ENCODE measurements at regions not wholly inside any gene's neighbourhood (a gene's known extent, or its start where the extent isn't known, plus 50 kb on each side); places are given as distances from the start of the nearest gene placed in this dataset.
A peak's percentile ranks its signal among the peaks of the same experiment; 100 is the strongest.

GRCh38 chr5:97844797-97845196 lies 661.8 kb upstream of the RIOK2 start:
- no peak for DNase-seq (ENCODE audit: low read depth)

- peak; percentile 29 for DNase-seq (ENCODE audit: low read depth)
Observed at GRCh38 chr5:97846643-97847042, 663.6 kb upstream of the RIOK2 start.

GRCh38 chr5:97847920-97848631 lies 665.0 kb upstream of the RIOK2 start:
- no peak for DNase-seq (ENCODE audit: low read depth)

DNA sequence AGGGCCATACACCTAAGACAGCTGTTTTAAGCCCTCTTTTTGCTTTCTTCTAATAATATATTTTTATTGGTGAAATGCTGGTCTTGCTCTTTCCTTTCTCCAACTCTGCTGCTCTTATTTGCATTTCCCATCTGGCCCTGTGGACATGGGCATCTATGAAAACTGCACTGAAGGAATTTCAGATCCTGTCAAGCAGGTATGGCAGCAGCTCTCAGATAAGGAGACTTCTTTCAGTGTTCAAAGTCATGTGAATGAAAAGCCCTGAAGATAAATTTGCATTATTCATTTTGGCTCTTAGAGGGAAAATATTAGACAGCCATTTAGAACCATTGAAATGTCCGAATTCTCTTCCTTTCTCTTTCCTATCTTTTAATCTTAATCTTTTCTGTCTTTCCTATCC lies 668.0 kb upstream of the RIOK2 start:
- no peak for DNase-seq (ENCODE audit: low read depth)

- peak; percentile 71 for DNase-seq (ENCODE audit: low read depth)
Observed at GRCh38 chr5:97854871-97855762, 672.1 kb upstream of the RIOK2 start.

GRCh38 chr5:97874491-97874890 lies 691.4 kb upstream of the RIOK2 start:
- peak; percentile 8 for DNase-seq (ENCODE audit: low read depth)

- DNase-seq (ENCODE audit: low read depth) = no peak
Observed at GRCh38 chr5:97876272-97876671, 693.2 kb upstream of the RIOK2 start.

GRCh38 chr5:97877588-97877987 lies 694.5 kb upstream of the RIOK2 start:
- no peak for DNase-seq (ENCODE audit: low read depth)

DNA sequence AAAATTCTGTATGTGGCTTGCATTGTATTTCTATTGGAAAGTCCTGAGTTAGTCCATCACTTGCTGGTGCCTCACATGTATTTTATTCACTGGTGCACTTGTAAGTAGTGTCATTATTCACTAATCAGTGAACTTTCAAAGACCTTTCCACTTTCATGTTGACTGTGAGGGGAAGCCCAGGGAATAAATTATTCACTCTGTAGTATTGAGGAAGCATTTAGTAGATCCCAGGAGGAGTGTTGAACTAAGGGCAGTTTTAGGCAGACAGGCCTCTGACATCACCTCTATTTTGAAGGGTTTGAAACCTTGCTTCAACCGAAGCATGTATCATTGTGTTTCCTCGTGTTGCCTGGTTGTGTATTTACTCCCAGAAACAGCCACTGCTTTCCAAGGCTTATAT lies 705.4 kb upstream of the RIOK2 start:
- DNase-seq (ENCODE audit: low read depth) = no peak

DNA sequence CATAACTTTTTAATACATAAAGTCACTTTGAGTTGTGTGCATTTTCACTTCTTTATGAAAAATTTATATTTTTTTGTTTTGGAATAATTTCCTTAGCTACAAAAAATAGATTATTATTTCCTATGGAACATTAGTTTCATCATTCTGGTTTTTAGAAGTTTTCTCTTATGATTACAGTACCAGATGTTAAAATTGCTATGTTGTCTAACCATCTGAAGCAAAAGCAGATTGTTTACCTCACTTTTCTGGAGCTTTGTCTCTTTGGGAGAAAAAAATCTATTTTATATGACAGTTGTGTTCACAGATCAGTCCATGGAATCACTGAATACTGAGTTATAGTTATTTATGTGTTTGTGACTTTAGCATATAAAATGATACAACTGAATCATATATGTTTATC lies 708.9 kb upstream of the RIOK2 start:
- DNase-seq (ENCODE audit: low read depth) = no peak

DNA sequence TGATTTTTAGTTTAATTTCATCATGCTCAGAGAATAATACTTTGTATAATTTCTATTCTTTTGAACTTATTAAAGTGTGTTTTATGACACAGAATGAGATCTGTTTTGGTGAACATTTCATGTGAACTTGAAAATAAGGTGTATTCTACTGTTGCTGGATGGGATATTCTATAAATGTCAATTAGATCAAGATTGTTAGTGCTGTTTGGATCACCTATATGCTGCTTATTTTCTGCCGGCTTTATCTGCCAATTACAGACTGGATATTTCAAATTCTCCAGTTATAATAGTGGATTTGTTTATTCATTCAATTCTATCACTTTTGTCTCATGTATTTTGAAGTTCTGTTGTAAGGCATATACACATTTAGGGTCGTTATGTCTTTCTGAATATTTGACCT lies 720.7 kb upstream of the RIOK2 start:
- DNase-seq (ENCODE audit: low read depth) = no peak

- DNase-seq (ENCODE audit: low read depth) = no peak
Observed at GRCh38 chr5:97906135-97906534, 723.1 kb upstream of the RIOK2 start.

DNA sequence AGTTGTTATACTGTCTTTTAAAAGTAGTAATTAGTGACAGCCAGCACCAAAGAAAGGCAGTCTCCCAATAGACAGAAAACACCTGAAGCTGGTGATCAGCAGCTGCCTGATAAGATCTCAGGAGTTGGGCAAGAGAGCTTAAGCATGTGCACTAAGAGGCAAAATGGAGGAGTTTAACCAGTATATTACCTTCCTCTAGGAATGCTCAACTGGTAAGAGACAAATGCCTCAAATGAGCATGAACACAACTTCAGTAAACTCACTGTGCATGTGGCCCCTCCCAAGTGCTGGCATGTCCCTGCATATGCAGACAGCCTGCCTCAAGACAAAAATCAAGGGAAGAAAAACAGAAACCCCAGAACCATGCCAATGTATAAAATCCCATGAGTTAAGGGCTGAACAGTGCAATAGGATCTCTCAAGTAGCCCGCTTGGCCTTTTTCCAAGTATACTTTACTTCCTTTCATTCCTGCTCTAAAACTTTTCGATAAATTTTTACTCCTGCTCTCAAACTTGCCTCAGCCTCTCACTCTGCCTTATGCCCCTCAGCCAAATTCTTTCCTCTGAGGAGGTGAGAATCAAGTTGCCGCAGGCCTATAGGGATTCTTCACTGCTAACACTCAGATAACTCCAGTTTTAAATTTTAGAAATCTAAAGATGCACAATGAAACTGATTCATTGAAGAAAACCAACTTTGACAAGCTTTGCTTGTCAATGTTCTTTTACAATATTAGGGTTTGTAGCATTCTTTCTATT lies 724.8 kb upstream of the RIOK2 start:
- no peak for DNase-seq (ENCODE audit: low read depth)

GRCh38 chr5:97909541-97909940 lies 726.5 kb upstream of the RIOK2 start:
- DNase-seq (ENCODE audit: low read depth) = no peak

DNA sequence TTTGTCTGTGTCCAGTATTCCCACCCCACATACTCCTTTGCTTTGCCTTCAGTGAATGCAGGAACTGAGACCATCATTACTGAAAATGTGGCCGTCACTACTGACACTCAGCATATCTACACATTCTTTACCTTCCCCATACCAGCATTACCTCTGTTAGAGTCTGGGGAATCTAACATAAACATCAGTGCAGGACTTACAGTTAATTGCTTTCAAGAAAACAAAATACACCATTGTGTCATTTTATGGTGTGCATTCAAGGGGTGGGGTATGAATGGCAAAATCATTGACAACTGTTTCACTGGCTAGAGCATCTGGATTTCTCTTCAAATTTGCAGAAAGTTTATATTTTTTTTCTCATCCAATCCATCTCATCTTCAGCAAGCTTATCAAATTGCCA lies 731.4 kb upstream of the RIOK2 start:
- DNase-seq (ENCODE audit: low read depth) = no peak

GRCh38 chr5:97915106-97915505 lies 732.1 kb upstream of the RIOK2 start:
- no peak for DNase-seq (ENCODE audit: low read depth)

GRCh38 chr5:97918057-97918456 lies 735.0 kb upstream of the RIOK2 start:
- DNase-seq (ENCODE audit: low read depth) = no peak

DNA sequence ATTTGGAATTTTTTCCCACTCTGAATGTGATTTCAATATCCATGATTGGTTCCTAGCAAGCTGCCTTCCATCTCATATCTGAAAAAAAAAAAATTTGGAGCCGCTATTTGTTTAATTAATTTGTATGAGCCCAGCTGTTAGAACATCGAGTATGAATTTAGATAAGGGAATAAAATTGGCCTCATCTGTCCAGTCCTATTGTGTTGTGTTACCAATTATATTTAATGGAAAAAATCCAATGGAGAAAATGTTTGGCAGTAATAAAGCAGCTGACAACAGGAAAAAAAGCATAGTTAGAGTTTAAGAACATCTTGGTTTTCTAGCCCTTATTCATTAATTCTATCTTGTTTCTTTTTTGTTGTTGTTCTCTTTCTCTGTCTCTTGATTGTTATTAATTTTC lies 735.6 kb upstream of the RIOK2 start:
- DNase-seq (ENCODE audit: low read depth) = no peak

GRCh38 chr5:97919719-97920118 lies 736.7 kb upstream of the RIOK2 start:
- DNase-seq (ENCODE audit: low read depth) = no peak

- DNase-seq (ENCODE audit: low read depth) = no peak
Observed at GRCh38 chr5:97922776-97923175, 739.7 kb upstream of the RIOK2 start.

DNA sequence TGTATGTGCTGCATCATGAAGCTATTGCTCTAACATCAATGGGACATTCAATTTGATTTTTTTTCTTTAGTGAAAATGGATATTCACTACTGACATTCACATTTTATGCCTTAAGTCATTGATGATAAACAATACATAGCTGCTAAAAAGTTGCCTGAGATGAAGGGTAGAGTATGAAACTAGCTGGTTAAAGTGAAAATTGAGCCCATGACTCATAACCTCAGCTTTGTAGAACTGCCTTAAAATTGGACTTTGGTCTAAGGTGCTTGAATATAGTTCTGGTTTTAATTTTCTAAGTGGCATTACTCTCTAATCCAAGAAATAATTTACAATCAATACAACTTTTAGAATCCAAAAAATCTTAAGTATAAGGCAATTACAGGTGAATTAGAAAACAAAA lies 740.4 kb upstream of the RIOK2 start:
- DNase-seq (ENCODE audit: low read depth) = peak; percentile 9

- DNase-seq (ENCODE audit: low read depth) = no peak
Observed at GRCh38 chr5:97923997-97924396, 741.0 kb upstream of the RIOK2 start.

GRCh38 chr5:97929383-97929782 lies 746.3 kb upstream of the RIOK2 start:
- peak; percentile 25 for DNase-seq (ENCODE audit: low read depth)

Measured in iris pigment epithelial cell (primary cell).